OCI-LY1 (cell line): ENCODE measurements at regions not wholly inside any gene's neighbourhood (a gene's known extent, or its start where the extent isn't known, plus 50 kb on each side); places are given as distances from the start of the nearest gene placed in this dataset.

Experiments used
- H2AFZ ChIP-seq: fragments of 200-600 bp; sonication (generic), shearing (Covaris generic); 2 replicates; pipeline ENCODE4 v1.6.0; 2014; ENCODE audit warnings: antibody characterized with exemption, mild to moderate bottlenecking, low read length
- H3F3A ChIP-seq: fragments of 200-600 bp; sonication (generic), shearing (Covaris generic); 2 replicates; pipeline ENCODE4 v1.6.0; 2014; ENCODE audit warnings: mild to moderate bottlenecking, antibody characterized with exemption, low read length, moderate library complexity; ENCODE audit not compliant: insufficient read depth
- H3K27ac ChIP-seq: fragments of 200-600 bp; sonication (generic); 2 replicates; pipeline ENCODE4 v1.5.1; 2014; ENCODE audit warnings: low read length, mixed run types, mild to moderate bottlenecking, low read depth; ENCODE audit not compliant: poor library complexity, severe bottlenecking
- H3K27me3 ChIP-seq: fragments of 200-600 bp; sonication (generic); 2 replicates; pipeline ENCODE4 v1.6.0; 2014; ENCODE audit warnings: antibody characterized with exemption, mild to moderate bottlenecking, low read length, moderate library complexity; ENCODE audit not compliant: insufficient read depth
- H3K36me3 ChIP-seq: fragments of 200-600 bp; sonication (generic); 2 replicates; pipeline ENCODE4 v1.6.1; 2014; ENCODE audit warnings: mild to moderate bottlenecking, antibody characterized with exemption, low read length, moderate library complexity, mixed read lengths; ENCODE audit not compliant: insufficient read depth
- H3K4me1 ChIP-seq: fragments of 200-600 bp; sonication (generic); 2 replicates; pipeline ENCODE4 v1.5.1; 2014; ENCODE audit warnings: mild to moderate bottlenecking, low read length, moderate library complexity; ENCODE audit not compliant: insufficient read depth, severe bottlenecking
- H3K4me2 ChIP-seq: fragments of 200-600 bp; sonication (generic), shearing (Covaris generic); 2 replicates; pipeline ENCODE4 v1.6.1; 2014; ENCODE audit warnings: low read length
- H3K4me3 ChIP-seq: fragments of 200-600 bp; sonication (generic); 2 replicates; pipeline ENCODE4 v1.5.1; 2014; ENCODE audit warnings: low read length, low read depth, mild to moderate bottlenecking, mixed read lengths; ENCODE audit not compliant: poor library complexity, severe bottlenecking
- H3K79me2 ChIP-seq: fragments of 200-600 bp; shearing (Covaris generic); 2 replicates; pipeline ENCODE4 v1.6.1; 2016; ENCODE audit warnings: mixed run types, low read length, mixed read lengths; ENCODE audit not compliant: insufficient read depth
- H3K9ac ChIP-seq: fragments of 200-600 bp; sonication (generic), shearing (Covaris generic); 2 replicates; pipeline ENCODE4 v1.6.1; 2014; ENCODE audit warnings: mild to moderate bottlenecking, low read length, mixed read lengths
- H3K9me2 ChIP-seq: fragments of 200-600 bp; sonication (generic), shearing (Covaris generic); 2 replicates; pipeline ENCODE4 v1.6.1; 2014; ENCODE audit warnings: low read depth, mild to moderate bottlenecking, low read length, mixed read lengths
- H3K9me3 ChIP-seq: fragments of 200-600 bp; shearing (Covaris generic); 2 replicates; pipeline ENCODE4 v1.6.1; 2014; ENCODE audit warnings: low read length, mixed read lengths
- H4K20me1 ChIP-seq: fragments of 200-600 bp; sonication (generic), shearing (Covaris generic); 2 replicates; pipeline ENCODE4 v1.6.0; 2016; ENCODE audit warnings: mild to moderate bottlenecking, low read length; ENCODE audit not compliant: insufficient read depth
- EZH2 ChIP-seq: fragments of 200-600 bp; sonication (generic), shearing (Covaris generic); IDR thresholded peaks from 2 replicates; pipeline ENCODE4 v1.8.0; 2017; ENCODE audit warnings: borderline replicate concordance, mixed run types, mild to moderate bottlenecking, antibody characterized with exemption, low read length, moderate library complexity, mixed read lengths
- TF ChIP-seq, protein P1 (sequence below): fragments of 200-600 bp; sonication (generic), shearing (Covaris generic); IDR thresholded peaks from 2 replicates; pipeline ENCODE4 v1.5.1; 2017; ENCODE audit warnings: mild to moderate bottlenecking, antibody characterized with exemption, low read length, moderate library complexity, mixed read lengths

GRCh38 chr9:106644661-106645060 lies 218.3 kb upstream of the ZNF462 start:
- Histone ChIP-seq H3K9me2 (no peaks in the 10 kb centered on the region), H3K79me2 (no peaks in the 10 kb centered on the region), H3F3A (no peaks in the 10 kb centered on the region), H3K4me1 (no peaks in the 10 kb centered on the region), H3K27ac (no peak overlapping the region), H3K4me3 (no peak overlapping the region), H3K4me2 (no peak overlapping the region), H3K9ac (no peak overlapping the region), H3K27me3 (no peaks in the 10 kb centered on the region), H2AFZ (no peak overlapping the region), H3K9me3 (no peaks in the 10 kb centered on the region), H4K20me1 (no peaks in the 10 kb centered on the region), H3K36me3 (no peaks in the 10 kb centered on the region)
- TF ChIP-seq, protein P1, sequence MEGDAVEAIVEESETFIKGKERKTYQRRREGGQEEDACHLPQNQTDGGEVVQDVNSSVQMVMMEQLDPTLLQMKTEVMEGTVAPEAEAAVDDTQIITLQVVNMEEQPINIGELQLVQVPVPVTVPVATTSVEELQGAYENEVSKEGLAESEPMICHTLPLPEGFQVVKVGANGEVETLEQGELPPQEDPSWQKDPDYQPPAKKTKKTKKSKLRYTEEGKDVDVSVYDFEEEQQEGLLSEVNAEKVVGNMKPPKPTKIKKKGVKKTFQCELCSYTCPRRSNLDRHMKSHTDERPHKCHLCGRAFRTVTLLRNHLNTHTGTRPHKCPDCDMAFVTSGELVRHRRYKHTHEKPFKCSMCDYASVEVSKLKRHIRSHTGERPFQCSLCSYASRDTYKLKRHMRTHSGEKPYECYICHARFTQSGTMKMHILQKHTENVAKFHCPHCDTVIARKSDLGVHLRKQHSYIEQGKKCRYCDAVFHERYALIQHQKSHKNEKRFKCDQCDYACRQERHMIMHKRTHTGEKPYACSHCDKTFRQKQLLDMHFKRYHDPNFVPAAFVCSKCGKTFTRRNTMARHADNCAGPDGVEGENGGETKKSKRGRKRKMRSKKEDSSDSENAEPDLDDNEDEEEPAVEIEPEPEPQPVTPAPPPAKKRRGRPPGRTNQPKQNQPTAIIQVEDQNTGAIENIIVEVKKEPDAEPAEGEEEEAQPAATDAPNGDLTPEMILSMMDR, result no peak
- TF ChIP-seq EZH2, result no peak

- H3K36me3 ChIP-seq, result no peaks in the 10 kb centered on the region
- no peak overlapping the region for H3K27ac ChIP-seq
- H3K79me2 ChIP-seq, result no peaks in the 10 kb centered on the region
- no peaks in the 10 kb centered on the region for H3F3A ChIP-seq
- no peak overlapping the region for H3K4me2 ChIP-seq
- H3K9ac ChIP-seq, result no peak overlapping the region
- no peaks in the 10 kb centered on the region for H3K9me3 ChIP-seq
- no peak overlapping the region for H3K4me3 ChIP-seq
- H3K4me1 ChIP-seq, result no peaks in the 10 kb centered on the region
- H3K27me3 ChIP-seq, result no peaks in the 10 kb centered on the region
- no peaks in the 10 kb centered on the region for H4K20me1 ChIP-seq
- H3K9me2 ChIP-seq, result no peaks in the 10 kb centered on the region
- H2AFZ ChIP-seq, result no peak overlapping the region
- TF ChIP-seq, protein P1, result no peak
- TF ChIP-seq EZH2, result no peak
Measured at GRCh38 chr9:106648799-106649198, 214.2 kb upstream of the ZNF462 start.

GRCh38 chr9:106649664-106650063 lies 213.3 kb upstream of the ZNF462 start:
- no peaks in the 10 kb centered on the region for H3K79me2 ChIP-seq
- H3F3A ChIP-seq, result no peaks in the 10 kb centered on the region
- H4K20me1 ChIP-seq, result no peaks in the 10 kb centered on the region
- no peak overlapping the region for H3K9ac ChIP-seq
- H3K9me2 ChIP-seq, result no peaks in the 10 kb centered on the region
- no peak overlapping the region for H3K4me3 ChIP-seq
- H3K36me3 ChIP-seq, result no peaks in the 10 kb centered on the region
- no peaks in the 10 kb centered on the region for H3K4me1 ChIP-seq
- no peak overlapping the region for H3K27ac ChIP-seq
- no peaks in the 10 kb centered on the region for H3K27me3 ChIP-seq
- no peak for TF ChIP-seq EZH2
- TF ChIP-seq, protein P1, result no peak
- no peaks in the 10 kb centered on the region for H3K9me3 ChIP-seq
- H2AFZ ChIP-seq, result no peak overlapping the region
- no peak overlapping the region for H3K4me2 ChIP-seq
